ENCODE measurements at regions not wholly inside any gene's neighbourhood (a gene's known extent, or its start where the extent isn't known, plus 50 kb on each side); places are given as distances from the start of the nearest gene placed in this dataset.

DNA sequence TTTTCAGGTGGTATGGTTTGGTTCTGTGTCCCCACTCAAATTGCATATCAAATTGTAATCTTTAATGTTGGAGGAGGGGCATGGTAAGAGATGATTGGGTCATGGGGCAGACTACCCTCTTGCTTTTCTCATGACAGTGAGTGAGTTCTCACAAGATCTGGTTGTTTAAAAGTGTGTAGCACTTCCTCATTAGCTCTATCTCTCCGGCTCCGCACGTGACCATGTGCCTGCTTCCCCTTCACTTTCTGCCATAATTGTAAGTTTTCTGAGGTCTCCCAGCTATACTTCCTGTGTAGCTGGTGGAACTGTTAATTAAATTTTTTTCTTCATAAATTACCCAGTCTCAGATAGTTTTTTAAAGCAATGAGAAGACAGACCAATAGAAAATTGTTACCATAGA is 843.2 kb downstream of the AMY1C start:
- TF ChIP-seq, protein P1, sequence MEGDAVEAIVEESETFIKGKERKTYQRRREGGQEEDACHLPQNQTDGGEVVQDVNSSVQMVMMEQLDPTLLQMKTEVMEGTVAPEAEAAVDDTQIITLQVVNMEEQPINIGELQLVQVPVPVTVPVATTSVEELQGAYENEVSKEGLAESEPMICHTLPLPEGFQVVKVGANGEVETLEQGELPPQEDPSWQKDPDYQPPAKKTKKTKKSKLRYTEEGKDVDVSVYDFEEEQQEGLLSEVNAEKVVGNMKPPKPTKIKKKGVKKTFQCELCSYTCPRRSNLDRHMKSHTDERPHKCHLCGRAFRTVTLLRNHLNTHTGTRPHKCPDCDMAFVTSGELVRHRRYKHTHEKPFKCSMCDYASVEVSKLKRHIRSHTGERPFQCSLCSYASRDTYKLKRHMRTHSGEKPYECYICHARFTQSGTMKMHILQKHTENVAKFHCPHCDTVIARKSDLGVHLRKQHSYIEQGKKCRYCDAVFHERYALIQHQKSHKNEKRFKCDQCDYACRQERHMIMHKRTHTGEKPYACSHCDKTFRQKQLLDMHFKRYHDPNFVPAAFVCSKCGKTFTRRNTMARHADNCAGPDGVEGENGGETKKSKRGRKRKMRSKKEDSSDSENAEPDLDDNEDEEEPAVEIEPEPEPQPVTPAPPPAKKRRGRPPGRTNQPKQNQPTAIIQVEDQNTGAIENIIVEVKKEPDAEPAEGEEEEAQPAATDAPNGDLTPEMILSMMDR (IDR thresholded peaks at IDR 0.05) = no peak
- TF ChIP-seq ZFX (IDR thresholded peaks at IDR 0.05; ENCODE audit: borderline replicate concordance) = no peak
